GM18502 (cell line): ENCODE measurements at regions not wholly inside any gene's neighbourhood (a gene's known extent, or its start where the extent isn't known, plus 50 kb on each side); places are given as distances from the start of the nearest gene placed in this dataset.

ENCODE experiments used
- ATAC-seq: cut with Tn5 transposase; IDR thresholded peaks from one replicate; pipeline ENCODE4 v1.9.1; 2021; ENCODE audit warnings: mild to moderate bottlenecking; ENCODE audit not compliant: unreplicated experiment, poor library complexity

DNA sequence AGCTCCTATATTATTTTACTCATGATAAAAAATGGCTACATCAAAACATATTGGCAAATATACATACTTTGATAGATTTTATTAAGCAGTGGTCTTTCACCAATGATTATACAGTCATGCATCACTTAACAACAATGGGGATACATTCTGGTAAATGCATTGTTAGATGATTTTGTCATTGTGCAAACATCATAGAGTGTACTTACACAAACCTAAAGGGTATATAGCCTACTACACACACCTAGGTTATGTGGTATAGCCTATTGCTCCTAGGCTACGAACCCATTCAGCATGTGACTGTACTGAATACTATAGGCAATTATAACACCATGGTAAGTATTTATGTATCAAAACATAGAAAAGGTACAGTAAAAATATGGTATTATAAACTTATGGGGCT is 98.9 kb upstream of the IL6 start:
- no peak for ATAC-seq

DNA sequence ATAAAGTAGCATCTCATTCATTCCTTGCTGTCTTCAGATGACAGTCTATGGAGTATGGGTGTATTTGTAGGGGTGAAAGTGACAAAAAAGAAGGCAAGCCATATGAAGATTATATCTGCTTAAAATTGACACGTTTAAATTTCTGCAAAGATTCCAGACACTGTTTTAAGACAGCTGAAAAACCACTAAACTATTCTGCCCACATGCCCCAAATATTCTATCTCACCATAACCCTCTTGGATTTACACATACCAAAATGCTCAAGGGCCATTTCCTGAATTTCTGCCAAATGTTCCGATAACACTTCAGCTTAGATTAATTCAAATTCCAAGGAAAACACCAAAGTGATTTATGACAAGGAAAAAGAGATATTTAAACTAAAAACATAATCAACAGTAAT is 99.9 kb upstream of the IL6 start:
- ATAC-seq: no peak

DNA sequence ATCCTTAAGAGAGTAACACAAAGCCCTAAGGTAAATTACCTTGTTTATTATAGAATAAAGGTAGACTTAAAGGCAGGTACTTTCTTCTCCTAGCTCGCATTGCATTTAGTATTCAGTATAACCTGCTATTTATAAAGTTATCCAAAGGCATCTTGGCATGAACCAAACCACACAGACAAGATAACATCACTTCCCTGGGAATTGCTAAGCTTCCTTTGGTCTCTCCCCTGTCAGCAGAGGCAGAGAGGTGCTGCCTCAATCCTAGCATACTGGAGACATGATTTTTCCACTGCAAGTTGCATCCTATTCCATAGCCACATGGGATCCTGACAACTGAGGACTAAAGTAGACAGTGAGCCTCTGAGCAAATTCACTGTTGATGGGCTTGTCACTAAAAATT is 101.7 kb upstream of the IL6 start:
- ATAC-seq: no peak

DNA sequence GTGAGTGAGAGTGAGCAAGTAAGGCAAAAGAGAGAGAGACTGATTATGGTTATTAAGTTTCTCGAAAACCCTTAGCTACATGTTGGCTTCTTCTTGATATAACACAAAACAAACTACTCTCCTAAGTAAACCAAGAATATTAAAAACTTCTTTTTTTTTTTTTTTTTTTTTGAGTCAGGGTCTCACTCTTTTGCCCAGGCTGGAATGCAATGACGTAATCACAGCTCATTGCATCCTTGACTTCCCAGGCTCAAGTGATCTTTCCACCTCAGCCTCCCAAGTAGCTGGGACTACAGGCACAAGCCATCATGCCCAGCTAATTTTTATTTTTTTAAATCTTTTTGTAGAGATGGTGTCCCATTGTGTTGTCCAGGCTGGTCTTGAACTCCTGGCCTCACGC is 102.2 kb upstream of the IL6 start:
- no peak for ATAC-seq

DNA sequence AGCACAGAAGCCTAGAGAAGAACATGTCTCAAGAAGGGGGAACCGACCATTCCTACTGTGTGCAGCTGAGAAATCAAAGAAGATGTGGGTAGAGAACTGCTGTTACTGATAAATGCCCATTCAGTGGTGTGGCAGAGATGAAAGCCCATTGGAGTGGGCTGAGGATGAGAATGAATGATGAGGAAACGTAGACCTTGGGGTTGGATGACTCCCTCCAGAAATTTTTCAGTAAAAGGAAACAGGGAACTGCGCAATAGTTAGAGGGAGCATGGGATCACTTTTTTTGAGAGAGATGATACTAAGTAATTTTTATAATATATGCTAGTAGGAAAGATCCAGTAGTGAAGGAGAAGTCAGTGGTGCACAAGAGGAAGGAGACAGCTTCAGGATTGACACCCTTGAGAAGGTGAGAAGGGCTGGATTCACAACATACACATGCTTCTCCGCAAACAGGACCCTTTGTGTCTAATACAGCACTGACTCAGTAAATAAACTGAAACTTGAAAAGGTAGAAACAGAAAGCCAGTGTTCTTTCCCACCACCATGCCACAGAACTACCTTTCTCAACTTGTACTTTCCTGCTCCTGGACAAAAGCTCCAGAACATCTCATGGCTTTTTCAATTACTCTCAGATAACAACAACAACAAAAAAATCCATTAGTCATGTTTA is 104.7 kb upstream of the IL6 start:
- peak; percentile 55 for ATAC-seq

DNA sequence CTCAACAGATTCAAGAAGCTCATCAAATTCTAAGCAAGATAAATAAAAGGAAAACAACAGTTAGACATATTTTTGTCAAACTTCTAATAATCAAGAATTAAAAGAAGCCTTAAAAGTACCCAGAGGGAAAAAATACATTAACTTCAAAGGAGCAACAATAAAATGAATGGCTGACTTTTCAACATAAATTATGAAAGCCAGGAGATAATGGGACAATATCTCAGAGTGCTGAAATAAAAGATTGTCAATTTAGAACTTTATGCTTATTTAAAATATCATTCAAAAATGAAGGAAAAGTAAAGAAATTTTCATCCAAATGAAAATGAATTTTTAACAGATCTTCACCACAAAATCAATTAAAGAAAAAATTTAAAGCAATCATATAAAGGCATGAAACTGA is 108.5 kb upstream of the IL6 start:
- ATAC-seq: no peak

DNA sequence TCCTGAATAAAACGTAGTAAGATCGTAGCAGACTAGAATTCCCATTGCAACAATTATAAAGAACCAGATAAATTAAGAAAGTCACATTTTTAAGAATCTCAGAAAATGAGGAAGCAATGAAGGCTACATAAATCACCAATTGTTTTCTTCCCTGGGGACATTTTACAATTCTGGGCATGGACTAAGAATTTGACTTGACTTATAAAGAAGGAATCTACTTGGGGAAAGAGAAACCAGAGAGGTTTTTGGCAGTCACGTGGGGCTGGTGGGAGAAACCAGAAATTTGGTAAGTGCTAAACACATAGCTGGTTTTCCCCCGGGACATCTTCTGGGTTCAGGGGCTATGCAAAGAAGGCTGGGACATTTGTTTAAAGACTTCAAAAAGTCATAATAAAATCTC is 109.8 kb upstream of the IL6 start:
- ATAC-seq: no peak

DNA sequence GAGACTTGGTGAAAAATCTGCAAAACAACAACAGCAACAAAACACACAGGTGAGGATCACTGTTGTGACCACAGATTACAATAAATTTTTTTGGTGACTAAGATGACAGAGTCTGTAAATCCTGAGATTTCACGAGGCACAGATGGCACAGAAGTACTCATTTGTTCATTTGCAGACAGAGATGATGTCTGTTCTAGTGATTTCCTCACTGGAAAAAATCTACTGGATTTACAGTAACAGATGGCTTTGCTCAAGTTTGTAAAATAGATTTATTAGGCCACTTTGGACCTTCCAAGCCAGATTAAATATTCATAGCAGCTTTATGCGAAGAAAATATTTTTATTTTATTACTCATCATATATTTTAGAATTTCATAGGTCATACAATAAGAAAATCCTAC is 113.5 kb upstream of the IL6 start:
- ATAC-seq: no peak

DNA sequence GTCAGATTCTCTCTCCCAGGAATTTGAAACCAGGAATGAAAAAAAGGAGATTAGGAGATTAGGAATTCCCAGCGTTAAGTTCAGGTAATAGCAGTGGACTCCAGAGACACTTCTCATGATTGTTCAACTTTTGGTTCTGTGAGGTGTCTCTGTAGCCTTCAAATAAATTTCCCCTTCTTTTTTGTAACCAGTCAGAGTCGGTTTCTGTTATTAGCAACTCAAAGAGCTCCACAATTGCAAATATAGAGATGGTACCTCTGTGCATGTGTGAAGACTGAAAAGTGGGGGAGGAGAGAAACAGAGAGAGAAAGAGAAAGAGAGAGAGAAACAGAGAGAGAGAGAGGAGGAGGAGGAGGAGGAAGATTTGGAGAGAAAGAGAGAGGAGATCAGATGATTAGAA is 112.8 kb upstream of the STEAP1B start:
- peak; percentile 51 for ATAC-seq

DNA sequence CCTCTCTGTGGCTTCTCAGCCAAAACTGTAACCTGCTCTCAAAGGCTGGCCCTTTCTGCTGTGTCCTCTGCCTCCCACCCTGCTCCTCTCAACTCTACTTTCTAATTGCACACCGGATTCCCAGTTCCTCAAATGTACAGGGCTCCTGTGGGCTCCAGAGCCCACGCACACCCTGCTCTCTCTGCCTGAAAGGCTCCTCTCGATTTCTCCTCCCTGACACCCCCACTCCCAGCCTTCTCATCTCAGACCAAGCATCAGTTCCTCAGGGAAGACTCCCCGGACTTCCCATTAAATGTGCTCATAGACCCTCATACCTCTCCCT is 111.7 kb upstream of the STEAP1B start:
- peak; percentile 67 for ATAC-seq

DNA sequence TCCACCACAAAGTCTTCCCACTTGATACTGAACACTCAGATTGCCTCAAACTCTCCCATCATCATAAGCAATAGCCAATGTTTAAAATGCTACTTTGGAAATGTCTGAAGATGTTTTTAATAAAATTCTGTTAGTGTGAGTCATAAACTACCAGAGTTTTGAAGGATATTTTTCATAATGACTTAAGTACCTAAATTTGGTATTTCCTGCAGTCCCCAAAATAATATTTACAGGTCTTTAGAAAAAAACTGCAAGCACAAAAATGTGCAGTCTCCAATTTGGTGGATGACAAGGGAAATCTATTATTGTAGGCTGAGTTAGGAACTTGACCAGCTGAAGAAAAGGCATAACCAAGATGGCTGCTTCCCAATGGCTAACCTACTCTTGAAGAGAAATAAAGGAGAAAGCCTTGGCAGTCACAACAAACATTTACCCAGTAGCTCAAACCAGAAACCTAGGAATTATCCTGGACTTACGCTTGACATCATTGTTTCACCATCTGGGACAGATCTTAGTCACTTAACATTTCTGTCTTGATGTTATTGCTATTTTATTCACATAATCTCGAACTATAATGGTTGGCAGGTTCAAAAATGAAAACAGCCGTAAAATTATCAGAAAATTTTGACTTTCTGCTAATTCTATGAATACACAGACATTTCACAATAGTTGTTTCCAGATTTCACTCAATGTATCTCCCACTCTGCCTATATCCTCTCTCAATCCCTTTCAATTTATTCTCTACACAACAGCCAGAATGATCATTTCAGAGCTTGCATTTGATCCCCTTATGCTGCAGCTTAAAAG is 111.2 kb upstream of the STEAP1B start:
- no peak for ATAC-seq

DNA sequence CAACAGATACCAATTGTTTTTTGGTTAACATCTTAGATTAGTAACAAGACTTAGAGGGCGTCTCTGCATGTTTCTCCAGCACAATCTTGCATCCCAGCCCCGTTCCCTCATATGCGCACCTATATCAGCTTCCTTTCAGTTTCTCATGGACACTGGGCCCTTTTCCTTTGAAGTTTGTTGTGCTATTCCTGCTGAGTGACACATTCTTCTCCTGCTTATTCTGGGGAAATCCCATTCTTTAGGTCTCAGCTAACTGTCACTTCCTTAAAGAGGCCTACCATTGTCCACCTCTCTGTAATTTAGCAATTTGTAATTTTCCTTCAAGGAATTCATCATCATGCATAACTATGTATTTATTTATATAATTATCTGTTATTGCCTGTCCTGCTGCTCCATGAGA is 110.3 kb upstream of the STEAP1B start:
- no peak for ATAC-seq

DNA sequence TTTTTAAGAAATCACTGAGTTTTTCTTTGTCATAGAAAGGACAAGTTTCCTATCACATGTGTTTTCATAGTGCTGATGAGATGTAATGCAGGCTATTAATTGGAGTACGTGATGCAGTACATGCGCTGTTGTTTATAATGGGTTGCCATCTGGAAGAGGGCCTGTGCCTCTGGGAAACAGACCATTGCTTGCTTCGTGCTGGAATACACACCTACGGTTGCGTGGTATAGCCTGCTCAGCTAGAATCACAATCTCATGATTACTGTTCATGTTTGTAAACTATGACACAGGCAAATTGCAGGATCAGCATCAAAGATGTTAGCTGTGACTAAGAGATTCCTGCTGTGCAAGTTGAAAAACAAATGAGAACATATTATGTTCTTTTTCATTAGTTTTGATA is 107.2 kb upstream of the STEAP1B start:
- no peak for ATAC-seq

DNA sequence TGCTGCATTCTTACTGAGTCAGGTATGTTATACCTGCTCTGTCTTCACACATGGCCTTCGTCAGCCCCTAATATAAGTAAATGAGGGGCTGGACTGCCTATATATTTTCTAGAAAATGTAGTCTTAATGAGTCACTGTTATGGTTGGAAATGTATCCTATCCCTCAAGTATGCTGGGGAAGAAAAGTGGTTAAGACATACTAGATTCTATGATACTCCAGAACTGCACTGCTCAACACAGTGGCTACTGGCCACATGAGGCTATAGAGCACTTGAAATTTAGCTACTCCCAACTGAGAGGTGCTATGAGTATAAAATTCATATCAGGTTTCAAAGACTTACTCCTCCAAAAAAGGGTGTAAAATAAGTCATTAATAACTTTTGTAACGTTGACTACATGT is 104.3 kb upstream of the STEAP1B start:
- ATAC-seq: no peak

DNA sequence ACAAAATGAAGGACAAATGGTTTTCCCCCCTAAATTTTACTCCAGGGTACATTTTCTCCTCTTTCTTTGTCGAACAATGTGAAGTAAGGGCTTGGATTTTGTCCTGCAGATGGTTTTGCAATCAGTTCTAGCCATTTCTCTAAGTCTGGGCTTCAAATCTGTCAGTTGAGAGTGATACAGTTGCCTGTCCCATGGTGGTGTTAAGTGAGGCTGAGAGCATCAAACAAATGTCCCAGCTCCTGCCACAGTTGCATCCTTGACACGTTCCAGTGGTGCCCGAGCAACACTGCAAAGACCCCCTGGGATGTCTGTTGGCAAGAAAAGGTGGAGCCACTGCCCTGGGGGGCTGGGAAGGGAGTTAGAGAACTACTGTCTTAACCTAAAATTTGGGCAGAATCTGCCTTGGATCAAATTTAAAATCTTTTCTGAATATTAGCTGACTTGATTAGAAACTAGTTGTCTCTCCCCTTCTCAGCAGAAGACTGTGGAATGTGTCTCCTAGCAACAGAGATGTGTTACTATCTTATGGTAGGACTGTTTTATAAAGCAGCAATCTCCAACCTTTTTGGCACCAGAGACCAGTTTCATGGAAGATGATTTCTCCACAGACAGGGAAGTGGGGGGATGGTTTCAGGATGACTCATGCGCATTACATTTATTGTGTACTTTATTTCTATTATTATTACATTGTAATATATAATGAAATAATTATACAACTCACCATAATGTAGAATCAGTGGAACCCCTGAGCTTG is 102.0 kb upstream of the STEAP1B start:
- ATAC-seq: no peak

DNA sequence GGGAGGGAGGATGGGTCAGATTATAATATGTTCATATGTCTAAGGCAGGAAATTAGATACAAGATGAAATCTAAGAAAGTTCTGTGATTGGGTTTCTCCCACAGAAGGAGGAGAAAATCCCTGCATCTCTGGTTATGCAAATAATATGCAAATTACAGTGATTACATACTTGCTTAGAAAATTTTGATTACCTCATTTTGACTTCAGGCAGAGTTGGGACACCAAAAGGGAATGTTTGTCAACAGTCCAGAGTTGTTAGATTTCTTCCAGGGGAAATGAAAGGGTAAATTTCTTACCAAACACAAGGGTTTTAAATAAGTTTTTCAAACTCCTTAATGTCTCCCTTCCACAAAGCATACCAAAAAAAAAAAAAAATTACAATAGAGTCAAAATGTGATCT is 101.4 kb upstream of the STEAP1B start:
- no peak for ATAC-seq

DNA sequence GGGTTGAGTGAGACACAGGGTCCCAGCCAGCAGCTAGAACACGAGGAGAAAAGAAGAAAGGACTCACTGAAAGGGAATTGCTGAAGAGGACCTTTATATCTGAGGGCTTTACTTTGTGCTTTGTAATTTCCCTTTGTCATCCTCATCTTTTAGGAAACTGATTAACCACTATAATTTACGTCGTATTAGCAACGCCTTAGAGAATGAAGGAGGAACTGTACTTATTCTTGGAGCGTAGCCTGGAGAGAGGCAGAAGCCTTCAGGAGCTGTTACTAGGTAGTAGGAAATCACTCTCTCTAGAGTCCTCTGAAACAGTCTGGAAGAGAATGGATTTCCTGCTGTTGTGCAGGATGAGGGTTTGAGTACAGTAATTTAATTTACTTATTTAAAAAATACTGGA is 101.0 kb upstream of the STEAP1B start:
- ATAC-seq: no peak

DNA sequence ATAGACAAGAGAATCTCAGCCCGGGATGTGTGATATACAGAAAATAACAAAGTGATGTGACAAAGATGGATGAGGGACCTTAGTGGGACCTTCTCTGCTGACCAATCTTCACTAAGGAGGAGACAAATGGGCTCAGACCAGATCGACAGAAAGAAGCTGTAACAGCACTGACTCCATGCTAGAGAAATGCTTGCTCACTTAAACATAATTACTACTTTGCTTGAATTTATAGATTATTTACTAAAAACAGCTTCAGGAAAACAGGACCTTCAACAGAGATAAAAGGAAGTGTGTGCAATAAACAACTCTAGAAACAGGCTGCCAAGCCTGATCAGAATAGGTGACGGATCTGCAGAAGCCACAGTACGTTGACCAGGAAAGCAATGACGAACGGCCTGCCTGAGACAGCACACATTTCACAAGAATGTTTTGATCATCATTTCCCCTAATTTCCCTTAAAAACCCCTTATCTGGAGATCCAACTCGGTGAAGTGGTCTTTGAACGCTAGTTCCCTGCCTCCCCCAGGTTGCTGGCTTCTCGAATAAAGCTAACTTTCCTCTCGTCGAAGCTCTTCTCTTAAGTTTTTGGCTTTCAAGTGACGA is 98.4 kb upstream of the STEAP1B start:
- no peak for ATAC-seq

DNA sequence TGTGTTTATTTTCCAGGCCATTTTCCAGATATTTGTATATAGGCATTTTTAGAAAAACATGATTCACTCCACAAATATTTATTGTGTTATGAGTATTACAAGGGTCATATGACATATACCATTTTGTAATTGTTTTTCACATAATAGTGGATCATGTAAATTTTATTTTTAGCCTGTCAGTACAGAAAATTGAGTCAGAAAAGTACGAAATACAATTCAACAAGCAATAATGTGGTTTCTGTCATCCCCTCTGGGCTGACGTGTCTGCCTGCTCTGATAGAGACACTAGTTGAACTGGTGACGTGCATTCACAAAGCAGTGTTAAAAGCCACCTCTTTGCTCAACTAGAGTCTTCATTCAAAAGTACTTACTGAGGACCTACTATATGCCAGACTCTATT is 97.9 kb upstream of the STEAP1B start:
- no peak for ATAC-seq

DNA sequence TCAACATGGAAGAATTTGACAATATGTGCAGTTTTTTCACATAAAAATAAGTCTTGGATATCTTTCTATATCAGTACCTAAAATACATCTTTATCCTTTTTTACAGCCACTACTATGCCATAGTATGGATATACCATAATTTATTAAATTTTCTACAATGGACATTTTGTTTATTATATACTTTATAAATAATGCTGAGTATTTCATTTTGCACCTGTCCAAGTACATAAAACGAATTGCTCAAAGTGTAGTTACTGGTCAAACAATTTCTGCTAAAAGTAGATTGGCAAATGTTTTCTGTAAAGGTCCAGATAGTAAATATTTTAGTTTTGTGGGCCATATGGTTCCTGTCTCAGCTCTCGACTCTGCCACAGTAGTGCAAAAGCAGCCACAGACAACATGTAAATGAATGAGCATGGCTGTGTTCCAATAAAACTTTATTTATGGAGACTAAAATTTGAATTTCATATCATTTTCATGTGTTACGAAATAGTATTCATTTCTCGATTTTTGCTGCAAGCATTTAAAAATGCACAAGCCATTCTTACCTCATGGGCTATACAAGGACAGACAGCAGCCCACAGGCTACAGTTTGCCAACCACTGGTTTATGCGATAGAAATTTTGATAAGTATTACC is 96.9 kb upstream of the STEAP1B start:
- ATAC-seq: no peak

DNA sequence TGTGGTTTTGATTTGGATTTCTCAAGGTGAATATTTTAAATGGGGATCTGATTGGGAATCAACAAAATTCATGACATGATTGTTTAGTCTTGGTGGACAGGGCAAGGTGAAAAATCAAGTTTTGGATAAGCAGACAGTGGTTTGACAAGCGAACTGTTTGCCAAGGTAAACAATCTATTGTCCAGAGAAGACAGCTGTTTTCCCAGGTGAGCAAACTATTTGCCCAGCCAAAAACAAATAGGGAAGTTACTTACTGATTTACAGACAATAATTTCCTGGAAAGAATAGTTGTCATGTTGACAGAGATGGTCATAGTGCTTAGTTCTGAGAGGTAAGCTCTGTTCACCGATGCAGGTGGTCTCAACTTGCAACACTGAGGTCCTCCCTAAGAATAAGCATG is 94.0 kb upstream of the STEAP1B start:
- ATAC-seq: no peak
